ENCODE measurements at regions not wholly inside any gene's neighbourhood (a gene's known extent, or its start where the extent isn't known, plus 50 kb on each side); places are given as distances from the start of the nearest gene placed in this dataset.

DNA sequence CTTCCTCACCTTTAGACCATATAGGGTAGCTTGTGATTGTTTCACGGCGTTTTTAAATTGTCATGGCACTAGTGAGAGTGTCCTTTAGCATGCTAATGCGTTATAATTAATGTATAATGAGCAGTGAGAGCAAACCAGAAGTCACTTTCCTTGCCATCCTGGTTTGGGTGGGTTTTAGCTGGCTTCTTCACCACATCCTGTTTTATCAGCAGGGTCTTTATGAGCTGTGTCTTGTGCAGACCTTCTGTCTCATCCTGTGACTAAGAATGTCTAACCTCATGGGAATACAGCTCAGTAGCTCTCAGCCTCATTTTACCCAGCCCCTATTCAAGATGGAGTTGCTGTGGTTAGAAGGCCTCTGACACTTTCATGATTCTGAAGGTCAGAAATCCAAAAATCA lies 370.9 kb upstream of the RBFOX1 start:
- in situ Hi-C loops (cut with HindIII; ENCODE audit: low sequenced_read_pairs) = no loop called here
- no peak for DNase-seq (ENCODE audit: low spot score)

DNA sequence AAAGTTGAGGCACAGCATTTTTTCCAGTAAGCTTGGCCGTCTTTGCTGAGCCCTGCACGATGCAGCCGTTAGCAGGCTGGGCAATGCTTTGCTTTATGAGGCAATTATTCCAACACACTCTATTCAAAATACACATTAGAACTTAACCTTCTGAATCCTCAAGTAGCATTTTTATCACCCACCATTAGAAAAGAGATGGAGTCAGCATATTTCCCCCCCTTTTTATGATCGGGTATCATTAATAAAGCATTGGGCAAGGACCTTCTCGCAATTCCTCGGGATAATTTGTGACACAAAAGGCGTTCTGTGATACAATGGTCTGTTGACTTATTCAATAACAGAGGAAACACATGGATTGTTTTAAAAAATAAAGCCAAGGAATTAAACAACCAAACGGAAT lies 374.5 kb upstream of the RBFOX1 start:
- in situ Hi-C loops (cut with HindIII; ENCODE audit: low sequenced_read_pairs) = no loop called here
- no peak for DNase-seq (ENCODE audit: low spot score)

DNA sequence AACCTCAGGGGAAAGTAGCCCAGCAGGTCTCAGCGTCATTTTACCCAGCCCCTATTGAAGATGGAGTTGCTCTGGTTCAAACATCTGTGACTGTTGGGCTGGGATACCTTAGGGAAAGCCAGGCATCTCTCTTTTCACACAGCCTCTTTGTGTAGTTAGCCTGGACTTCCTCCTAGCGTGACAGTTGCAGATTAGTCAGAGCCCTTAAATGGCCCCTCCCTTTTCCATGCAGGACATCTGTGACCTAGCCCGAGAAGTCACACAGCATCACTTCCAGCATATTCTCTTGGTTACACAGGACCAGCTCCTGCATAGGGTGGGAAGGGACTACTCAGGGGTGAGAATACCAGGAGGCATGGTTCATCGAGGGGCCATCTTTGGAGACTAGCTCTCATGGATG lies 375.0 kb upstream of the RBFOX1 start:
- in situ Hi-C loops (cut with HindIII; ENCODE audit: low sequenced_read_pairs) = no loop called here
- no peak for DNase-seq (ENCODE audit: low spot score)

- in situ Hi-C loops (cut with HindIII; ENCODE audit: low sequenced_read_pairs) = no loop called here
- no peak for DNase-seq (ENCODE audit: low spot score)
Observed at GRCh38 chr16:6956511-6956910, 376.1 kb upstream of the RBFOX1 start.

GRCh38 chr16:6955303-6955702 lies 377.3 kb upstream of the RBFOX1 start:
- in situ Hi-C loops (cut with HindIII; ENCODE audit: low sequenced_read_pairs) = no loop called here

DNA sequence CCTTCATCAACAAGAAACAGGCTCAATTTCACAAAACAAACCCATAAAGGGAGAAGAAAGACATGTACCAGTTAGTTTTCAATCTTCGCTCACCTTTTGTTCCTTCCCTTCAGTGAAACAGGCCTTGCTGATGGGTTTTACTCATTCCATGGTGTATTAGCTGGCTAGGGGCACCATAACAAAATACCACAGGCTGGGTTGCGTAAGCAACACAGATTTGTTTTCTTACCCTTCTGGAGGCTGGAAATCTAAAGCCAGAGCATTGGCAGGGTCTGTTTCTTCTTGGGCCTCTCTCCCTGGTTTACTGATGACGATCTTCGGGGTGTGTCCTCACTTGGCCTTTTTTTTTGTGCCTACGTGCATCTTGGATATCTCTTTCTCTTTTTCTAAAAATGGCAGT lies 383.4 kb upstream of the RBFOX1 start:
- DNase-seq (ENCODE audit: low spot score) = no peak
- in situ Hi-C loops (cut with HindIII; ENCODE audit: low sequenced_read_pairs) = no loop called here

More at GRCh38 chr16:6955303-6955702, 377.3 kb upstream of the RBFOX1 start:
- no peak for DNase-seq (ENCODE audit: low spot score)

DNA sequence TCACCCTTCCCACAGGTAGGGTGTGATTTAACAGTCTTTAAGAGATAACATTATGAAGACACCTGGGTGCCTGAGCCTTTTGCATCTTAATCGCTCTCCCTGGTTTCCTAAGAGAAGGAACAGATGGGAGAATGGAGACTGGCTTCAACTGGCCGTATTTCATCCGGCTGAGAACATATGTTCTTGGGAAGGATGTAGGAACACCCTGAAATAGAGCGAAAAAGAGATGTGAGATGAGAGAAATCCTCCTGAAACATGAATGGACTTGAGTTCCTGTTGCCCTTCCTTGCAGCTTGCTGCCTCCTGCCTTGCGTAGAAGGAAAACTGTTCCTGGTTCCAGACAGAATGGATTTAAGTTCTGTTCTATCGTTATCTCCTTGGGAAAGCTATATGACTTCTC lies 385.4 kb upstream of the RBFOX1 start:
- in situ Hi-C loops (cut with HindIII; ENCODE audit: low sequenced_read_pairs) = no loop called here
- peak; percentile 98 for DNase-seq (ENCODE audit: low spot score)

DNA sequence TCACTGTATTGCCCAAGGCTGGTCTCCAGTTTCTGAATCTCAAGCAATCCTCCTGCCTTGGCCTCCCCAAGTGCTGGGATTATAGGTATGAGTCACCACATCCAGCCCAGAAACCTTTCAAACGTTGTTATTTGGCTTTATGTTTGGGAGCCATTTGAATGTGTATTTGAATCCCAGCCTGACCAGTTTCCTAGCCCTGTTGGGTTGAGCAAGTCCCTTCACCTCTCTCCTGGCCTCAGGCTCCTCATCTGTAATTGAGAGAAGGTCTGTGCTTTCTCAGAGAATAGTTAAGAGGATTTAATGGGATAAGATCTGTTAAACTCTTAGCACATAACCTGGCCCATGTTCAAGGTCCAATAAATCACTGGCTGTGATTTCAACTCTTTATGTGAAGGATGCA lies 385.8 kb upstream of the RBFOX1 start:
- in situ Hi-C loops (cut with HindIII; ENCODE audit: low sequenced_read_pairs) = no loop called here
- DNase-seq (ENCODE audit: low spot score) = no peak

DNA sequence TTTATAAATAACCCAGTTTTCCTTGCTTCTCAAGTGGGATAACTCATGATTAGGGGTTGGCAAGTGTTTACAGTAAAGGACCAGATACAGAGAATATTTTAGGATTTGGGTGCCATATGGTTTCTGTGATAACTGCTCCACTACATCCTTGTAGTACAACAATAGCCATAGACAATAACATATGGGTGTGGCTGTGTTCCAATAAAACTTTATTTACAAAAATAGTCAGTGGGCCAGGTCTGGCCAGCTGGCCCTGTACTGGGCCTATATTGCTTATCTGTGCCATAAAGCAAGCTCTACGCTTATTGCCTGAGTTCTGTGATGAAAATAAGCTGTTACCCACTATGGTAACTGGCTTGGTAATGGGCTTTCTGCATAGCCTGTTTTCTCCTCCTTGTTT lies 386.5 kb upstream of the RBFOX1 start:
- DNase-seq (ENCODE audit: low spot score) = peak; percentile 52
- in situ Hi-C loops (cut with HindIII; ENCODE audit: low sequenced_read_pairs) = no loop called here

DNA sequence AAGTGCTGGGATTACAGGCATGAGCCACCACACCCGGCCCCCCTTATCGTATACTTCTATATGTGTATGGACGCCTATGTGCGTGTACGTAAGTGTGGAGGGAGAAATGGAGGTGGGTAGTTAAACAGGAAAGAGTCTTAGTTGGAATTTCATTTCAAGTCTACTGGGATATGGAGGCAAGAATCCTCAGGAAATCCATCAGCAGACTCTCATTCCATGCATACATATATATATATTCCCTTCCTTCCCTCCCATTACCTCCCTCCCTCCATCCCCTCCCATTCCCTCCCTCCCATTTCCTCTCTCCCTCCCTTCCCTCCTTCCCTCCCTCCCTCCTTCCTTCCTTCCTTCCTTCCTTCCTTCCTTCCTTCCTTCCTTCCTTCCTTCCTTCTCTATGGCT lies 391.7 kb upstream of the RBFOX1 start:
- in situ Hi-C loops (cut with HindIII; ENCODE audit: low sequenced_read_pairs) = no loop called here
- DNase-seq (ENCODE audit: low spot score) = no peak

DNA sequence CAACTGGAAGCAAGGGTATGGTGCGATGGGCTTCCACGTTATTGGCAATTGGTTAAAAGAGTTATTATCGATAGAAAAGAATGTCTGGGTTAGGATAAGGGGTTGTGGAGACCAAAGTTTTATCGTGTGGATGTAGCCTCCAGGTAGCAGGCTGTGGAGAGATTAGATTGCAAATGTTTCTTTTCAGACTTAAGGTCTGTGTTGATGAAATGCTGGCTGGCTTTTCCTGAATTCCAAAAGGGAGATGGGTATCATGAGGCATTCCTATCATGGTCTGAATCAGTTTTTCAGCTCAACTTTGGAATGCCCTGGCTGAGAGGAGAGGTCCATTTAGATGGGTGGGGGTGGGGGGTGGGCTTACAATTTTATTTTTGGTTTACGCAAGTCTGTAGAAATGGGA lies 395.0 kb upstream of the RBFOX1 start:
- in situ Hi-C loops (cut with HindIII; ENCODE audit: low sequenced_read_pairs) = no loop called here
- DNase-seq (ENCODE audit: low spot score) = no peak

DNA sequence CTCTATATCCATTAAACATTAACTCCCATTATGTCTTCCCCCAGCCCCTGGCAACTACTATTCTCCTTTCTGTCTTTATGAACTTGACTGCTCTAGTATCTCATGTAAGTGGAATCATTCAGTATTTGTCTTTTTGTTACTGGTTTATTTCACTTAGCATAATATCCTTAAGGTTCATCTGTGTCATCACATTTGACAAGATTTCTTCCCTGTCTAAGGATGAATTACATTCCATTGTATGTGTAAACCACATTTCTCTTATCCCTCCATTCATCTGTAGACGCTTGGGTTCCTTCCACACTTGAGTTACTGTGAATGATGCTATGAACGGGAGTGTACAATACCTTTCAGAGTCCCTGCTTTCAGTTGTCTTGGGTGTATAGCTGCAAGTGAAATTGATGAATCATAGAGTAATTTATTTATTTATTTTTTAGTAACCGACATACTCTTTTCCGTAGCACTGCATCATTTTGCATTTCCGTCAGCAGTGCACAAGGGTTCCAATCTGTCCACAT lies 399.7 kb upstream of the RBFOX1 start:
- in situ Hi-C loops (cut with HindIII; ENCODE audit: low sequenced_read_pairs) = no loop called here
- no peak for DNase-seq (ENCODE audit: low spot score)

DNA sequence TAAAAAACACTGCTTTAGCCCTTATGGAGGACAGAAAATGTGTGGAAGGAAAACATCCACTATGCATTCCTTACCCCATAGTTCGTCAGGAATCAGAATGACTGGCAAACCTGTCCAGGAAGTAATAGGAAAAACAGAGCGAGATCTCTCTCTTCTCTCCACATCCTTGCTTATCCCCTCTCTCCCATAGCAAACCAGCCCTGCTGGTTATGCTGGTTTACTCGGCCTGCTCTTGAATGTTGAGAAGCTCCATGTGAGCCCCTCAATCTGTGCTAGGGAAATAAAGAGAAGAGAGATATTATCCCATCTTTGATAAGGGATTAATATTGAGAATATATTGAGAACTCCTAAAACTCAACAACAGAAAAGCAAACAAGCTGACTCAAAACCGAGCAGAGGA lies 402.8 kb upstream of the RBFOX1 start:
- in situ Hi-C loops (cut with HindIII; ENCODE audit: low sequenced_read_pairs) = no loop called here
- DNase-seq (ENCODE audit: low spot score) = no peak

DNA sequence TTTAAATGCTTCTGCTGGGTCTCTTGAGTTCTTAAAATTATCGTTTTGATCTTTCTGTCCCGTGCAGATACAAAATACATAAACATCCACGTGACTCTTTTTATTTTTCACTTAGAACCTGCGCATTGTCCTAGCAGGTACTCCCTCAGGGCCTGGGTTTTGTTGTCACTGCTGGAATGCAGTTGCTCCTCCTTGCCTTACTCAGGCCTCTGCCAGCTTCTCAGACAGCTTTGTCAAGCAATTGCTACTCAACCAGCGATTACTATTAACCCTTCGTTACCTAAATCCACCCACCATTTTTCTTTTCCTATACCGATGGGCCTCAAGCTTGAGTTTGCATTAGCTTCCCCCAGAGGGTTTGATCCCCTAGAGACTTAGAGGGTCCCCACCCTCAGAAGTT lies 405.9 kb upstream of the RBFOX1 start:
- no peak for DNase-seq (ENCODE audit: low spot score)
- in situ Hi-C loops (cut with HindIII; ENCODE audit: low sequenced_read_pairs) = no loop called here

- no peak for DNase-seq (ENCODE audit: low spot score)
- in situ Hi-C loops (cut with HindIII; ENCODE audit: low sequenced_read_pairs) = no loop called here
Observed at GRCh38 chr16:6926341-6926740, 406.3 kb upstream of the RBFOX1 start.

- in situ Hi-C loops (cut with HindIII; ENCODE audit: low sequenced_read_pairs) = no loop called here
- DNase-seq (ENCODE audit: low spot score) = peak; percentile 94
Observed at GRCh38 chr16:6918646-6919045, 414.0 kb upstream of the RBFOX1 start.

DNA sequence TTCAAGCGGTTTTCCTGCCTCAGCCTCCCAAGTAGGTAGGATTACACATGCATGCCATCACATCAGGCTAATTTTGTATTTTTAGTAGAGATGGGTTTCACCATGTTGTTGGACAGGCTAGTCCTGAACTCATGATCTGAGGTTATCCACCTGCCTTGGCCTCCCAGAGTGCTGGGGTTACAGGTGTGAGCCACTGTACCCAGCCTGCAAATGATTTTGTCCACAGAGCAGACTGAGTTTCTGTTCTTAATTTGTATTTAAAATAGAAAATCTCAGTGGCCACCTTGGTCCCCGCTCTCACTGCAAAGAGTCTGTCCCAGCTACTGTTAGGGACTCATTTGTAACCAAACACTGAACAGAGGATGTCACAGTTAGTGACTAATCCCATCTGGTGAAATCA lies 415.7 kb upstream of the RBFOX1 start:
- no peak for DNase-seq (ENCODE audit: low spot score)
- in situ Hi-C loops (cut with HindIII; ENCODE audit: low sequenced_read_pairs) = no loop called here

- in situ Hi-C loops (cut with HindIII; ENCODE audit: low sequenced_read_pairs) = no loop called here
Observed at GRCh38 chr16:6913566-6913965, 419.1 kb upstream of the RBFOX1 start.

GRCh38 chr16:6910301-6910700 lies 422.3 kb upstream of the RBFOX1 start:
- in situ Hi-C loops (cut with HindIII; ENCODE audit: low sequenced_read_pairs) = no loop called here
- DNase-seq (ENCODE audit: low spot score) = no peak

More at GRCh38 chr16:6913566-6913965, 419.1 kb upstream of the RBFOX1 start:
- peak; percentile 69 for DNase-seq (ENCODE audit: low spot score)

DNA sequence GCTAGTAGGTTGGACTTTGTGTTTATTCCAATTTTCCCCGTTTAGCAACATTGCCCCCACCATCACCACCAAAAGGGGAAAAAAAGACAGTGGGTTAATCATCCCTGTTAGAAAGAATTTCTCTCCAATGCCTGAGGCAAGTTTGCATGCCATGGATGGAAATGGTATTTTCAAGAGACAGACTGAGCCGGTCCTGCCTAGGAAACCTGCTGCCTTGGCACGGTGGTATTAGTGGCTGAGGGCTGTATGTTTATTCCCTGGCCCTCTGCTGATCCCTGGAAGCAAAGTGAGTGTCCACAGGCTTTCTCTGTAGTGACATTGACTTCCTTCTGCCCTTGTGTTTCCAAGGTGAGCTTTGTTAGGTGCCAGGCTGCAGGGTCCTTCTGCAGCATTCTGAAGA lies 427.0 kb upstream of the RBFOX1 start:
- peak; percentile 86 for DNase-seq (ENCODE audit: low spot score)
- in situ Hi-C loops (cut with HindIII; ENCODE audit: low sequenced_read_pairs) = no loop called here

DNA sequence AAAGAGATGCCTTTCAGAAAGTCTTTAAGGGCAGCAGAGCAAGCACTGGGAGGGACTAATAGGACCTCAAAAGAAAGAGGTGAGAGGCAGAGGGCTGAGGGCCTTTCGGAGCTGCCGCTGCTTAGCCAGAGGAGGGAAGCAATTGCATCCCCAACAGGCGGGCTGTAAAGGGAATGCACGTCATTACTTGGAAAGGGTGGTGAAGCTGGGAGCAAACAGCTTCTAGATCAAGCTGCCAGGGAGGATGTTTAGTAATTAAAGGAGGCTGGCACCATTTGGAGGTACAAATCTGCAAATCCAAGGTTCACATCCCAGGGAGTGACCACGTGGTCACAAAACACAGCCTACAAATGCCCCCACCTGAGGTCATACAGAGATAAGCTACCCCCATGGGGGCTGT lies 429.0 kb upstream of the RBFOX1 start:
- in situ Hi-C loops (cut with HindIII; ENCODE audit: low sequenced_read_pairs) = no loop called here
- peak; percentile 87 for DNase-seq (ENCODE audit: low spot score)

DNA sequence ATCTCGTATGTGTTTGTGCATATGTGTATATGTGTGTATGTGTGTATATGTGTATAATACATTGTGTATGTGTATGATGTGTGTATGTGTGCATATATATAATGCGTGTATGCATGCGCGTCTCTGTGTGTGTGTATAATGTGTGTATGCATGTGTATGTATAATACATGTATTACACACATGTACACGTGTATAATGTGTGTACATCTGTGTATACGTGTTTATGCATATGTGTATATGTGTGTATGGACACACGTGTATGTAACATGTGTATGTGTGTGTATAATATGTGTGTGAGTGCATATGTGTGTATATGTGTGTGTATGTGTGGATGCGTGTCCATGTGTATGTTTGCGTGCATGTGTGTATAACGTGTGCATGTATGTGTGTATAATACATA lies 433.7 kb upstream of the RBFOX1 start:
- DNase-seq (ENCODE audit: low spot score) = no peak
- in situ Hi-C loops (cut with HindIII; ENCODE audit: low sequenced_read_pairs) = no loop called here

All from G401 (cell line).